Breast epithelium (tissue), 4 donors: ENCODE measurements at regions not wholly inside any gene's neighbourhood (a gene's known extent, or its start where the extent isn't known, plus 50 kb on each side); places are given as distances from the start of the nearest gene placed in this dataset.

Experiments
- DNase-seq, 2 donors: peaks; one replicate each; pipeline ENCODE4 v3.0.0-alpha.2; 2019; ENCODE audit warnings: low spot score in 2 of 2
- H3K27ac ChIP-seq, 2 donors: fragments of 200-600 bp; sonication (generic) in 1 of 2; one replicate each; pipeline ENCODE4 v1.5.1; 2016 to 2019; ENCODE audit warnings: mild to moderate bottlenecking in 1 of 2
- H3K27me3 ChIP-seq, 2 donors: fragments of 200-600 bp; sonication (generic) in 1 of 2; one replicate each; pipeline versions ENCODE4 v1.5.1 to v1.6.0; 2017 to 2019; ENCODE audit warnings: control low read depth in 1 of 2, mild to moderate bottlenecking in 1 of 2
- H3K36me3 ChIP-seq: fragments of 200-600 bp; one replicate; pipeline ENCODE4 v1.5.1; 2019
- H3K4me1 ChIP-seq, 2 donors: fragments of 200-600 bp; sonication (generic); one replicate each; pipeline ENCODE4 v1.5.1; 2016 to 2019; ENCODE audit warnings: control low read depth in 1 of 2
- H3K4me3 ChIP-seq, 3 donors: fragments of 200-600 bp; sonication (generic); 1 replicate in 2 of 3; 2 replicates in 1 of 3; pipeline ENCODE4 v1.5.1; 2016 to 2019; ENCODE audit warnings: mild to moderate bottlenecking in 3 of 3, moderate library complexity in 2 of 3
- H3K9me3 ChIP-seq, 2 donors: fragments of 200-600 bp; sonication (generic) in 1 of 2; one replicate each; pipeline ENCODE4 v1.5.1; 2016 to 2019; ENCODE audit warnings: control low read depth in 1 of 2
- POLR2A ChIP-seq: fragments of 450-650 bp; IDR thresholded peaks from one replicate; pipeline ENCODE4 v1.6.1; 2016; ENCODE audit warnings: antibody characterized with exemption, mild to moderate bottlenecking, moderate library complexity
- POLR2AphosphoS5 ChIP-seq, 3 donors: sonication (generic); formaldehyde crosslinking; IDR thresholded peaks; one replicate each; pipeline ENCODE4 v1.6.1; 2017; ENCODE audit warnings: antibody characterized with exemption in 3 of 3
- intact Hi-C: fragments of 100-400 bp; cut with DNase I; formaldehyde crosslinking; loops from one replicate; pipeline ENCODE4 v1.15.1; 2023; ENCODE audit warnings: low total_unique reads
- TF ChIP-seq, protein P1 (sequence below), 3 donors: fragments of 450-650 bp; IDR thresholded peaks; one replicate each; pipeline ENCODE4 v1.5.1; 2016 to 2017; ENCODE audit warnings: antibody characterized with exemption in 3 of 3, mild to moderate bottlenecking in 3 of 3, moderate library complexity in 3 of 3

DNA sequence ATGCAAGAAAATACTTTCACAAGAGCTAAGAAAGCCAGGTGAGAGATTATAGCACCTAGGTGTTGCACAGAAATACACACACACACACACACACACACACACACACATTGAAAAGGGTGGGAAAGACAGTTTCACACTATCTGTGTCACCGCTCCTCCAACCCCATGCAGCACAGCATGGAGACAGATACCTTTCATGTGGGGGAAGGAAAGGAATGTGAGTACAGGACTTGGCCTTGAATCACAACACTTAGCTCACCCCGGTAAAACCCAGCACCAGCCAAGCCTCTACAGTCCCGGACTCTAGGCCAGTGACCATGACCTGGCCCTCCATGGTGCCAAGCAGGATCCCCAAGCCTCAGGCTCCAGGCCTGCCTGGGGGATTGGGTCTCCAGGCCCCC lies 462.0 kb upstream of the SPRY2 start:
- Histone ChIP-seq H3K36me3 (no peaks in the 10 kb centered on the region), H3K4me1 (no peaks in the 10 kb centered on the region), H3K27ac (no peak overlapping the region), H3K27me3 (no peaks in the 10 kb centered on the region), H3K9me3 (no peaks in the 10 kb centered on the region), H3K4me3 (no peak overlapping the region)
- no peak for DNase-seq
- intact Hi-C loops = no loop called here
- TF ChIP-seq, protein P1, sequence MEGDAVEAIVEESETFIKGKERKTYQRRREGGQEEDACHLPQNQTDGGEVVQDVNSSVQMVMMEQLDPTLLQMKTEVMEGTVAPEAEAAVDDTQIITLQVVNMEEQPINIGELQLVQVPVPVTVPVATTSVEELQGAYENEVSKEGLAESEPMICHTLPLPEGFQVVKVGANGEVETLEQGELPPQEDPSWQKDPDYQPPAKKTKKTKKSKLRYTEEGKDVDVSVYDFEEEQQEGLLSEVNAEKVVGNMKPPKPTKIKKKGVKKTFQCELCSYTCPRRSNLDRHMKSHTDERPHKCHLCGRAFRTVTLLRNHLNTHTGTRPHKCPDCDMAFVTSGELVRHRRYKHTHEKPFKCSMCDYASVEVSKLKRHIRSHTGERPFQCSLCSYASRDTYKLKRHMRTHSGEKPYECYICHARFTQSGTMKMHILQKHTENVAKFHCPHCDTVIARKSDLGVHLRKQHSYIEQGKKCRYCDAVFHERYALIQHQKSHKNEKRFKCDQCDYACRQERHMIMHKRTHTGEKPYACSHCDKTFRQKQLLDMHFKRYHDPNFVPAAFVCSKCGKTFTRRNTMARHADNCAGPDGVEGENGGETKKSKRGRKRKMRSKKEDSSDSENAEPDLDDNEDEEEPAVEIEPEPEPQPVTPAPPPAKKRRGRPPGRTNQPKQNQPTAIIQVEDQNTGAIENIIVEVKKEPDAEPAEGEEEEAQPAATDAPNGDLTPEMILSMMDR (IDR thresholded peaks at IDR 0.05) = no peak
- no peak for TF ChIP-seq POLR2AphosphoS5 (IDR thresholded peaks at IDR 0.05)
- TF ChIP-seq POLR2A = no peak

DNA sequence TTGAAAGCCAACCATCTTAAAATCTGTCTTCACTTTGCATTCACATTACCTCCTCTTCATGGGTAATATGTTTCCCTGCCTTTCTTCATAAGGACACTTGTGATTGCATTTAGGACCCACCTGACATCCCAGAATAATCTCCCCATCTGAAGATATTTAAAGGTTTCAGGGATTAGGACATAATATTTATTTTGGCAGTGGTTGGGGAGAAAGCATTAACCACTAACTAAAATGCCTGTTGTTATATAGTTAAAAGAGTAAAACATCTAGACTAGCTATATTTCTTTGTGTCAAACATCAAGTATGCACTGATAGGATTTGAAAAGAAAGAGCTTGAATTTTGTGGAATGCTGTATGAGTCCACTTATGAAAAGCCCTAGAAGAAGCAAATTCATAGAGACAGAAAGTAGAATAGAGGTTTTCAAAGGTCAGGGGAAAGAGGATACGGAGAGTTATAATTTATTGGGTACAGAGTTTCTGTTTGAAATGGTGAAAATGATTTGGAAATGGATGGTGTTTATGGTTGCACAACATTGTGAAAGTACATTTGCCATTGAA lies 457.7 kb upstream of the SPRY2 start:
- H3K4me1 ChIP-seq = no peaks in the 10 kb centered on the region
- intact Hi-C loops = no loop called here
- H3K4me3 ChIP-seq = no peak overlapping the region
- peak overlapping the region in 1 of 2 donors; percentile 3 for H3K27ac ChIP-seq
- no peaks in the 10 kb centered on the region for H3K27me3 ChIP-seq
- no peak for TF ChIP-seq POLR2A
- DNase-seq = no peak
- no peaks in the 10 kb centered on the region for H3K36me3 ChIP-seq
- no peaks in the 10 kb centered on the region for H3K9me3 ChIP-seq

DNA sequence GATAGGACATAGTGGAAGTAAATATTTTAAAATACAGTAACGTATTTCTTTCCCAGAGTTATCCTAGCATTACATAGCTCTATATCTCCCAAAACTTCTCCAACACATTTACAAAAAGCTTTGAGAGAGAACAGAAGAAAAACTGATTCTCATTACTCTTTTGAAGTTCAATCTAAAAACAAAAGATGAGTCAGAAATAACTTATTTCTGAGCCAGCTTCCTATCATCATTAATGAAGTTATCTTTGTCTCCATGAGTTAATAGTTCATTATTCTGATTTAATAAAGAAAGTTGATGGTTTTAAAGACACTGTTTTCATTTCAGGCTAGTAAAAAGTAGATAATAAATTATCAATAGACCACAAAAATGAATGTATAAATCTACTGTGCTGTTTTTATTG lies 446.7 kb upstream of the SPRY2 start:
- peaks cover 0 to 3% of the 10 kb centered on the region in 2 donors for H3K9me3 ChIP-seq
- H3K4me3 ChIP-seq = no peak overlapping the region
- intact Hi-C loops = no loop called here
- TF ChIP-seq POLR2A = no peak
- TF ChIP-seq, protein P1 (IDR thresholded peaks at IDR 0.05) = no peak
- no peak for TF ChIP-seq POLR2AphosphoS5 (IDR thresholded peaks at IDR 0.05)
- no peaks in the 10 kb centered on the region for H3K27me3 ChIP-seq
- H3K27ac ChIP-seq = no peak overlapping the region
- H3K4me1 ChIP-seq = no peaks in the 10 kb centered on the region
- DNase-seq = no peak
- H3K36me3 ChIP-seq = no peaks in the 10 kb centered on the region

DNA sequence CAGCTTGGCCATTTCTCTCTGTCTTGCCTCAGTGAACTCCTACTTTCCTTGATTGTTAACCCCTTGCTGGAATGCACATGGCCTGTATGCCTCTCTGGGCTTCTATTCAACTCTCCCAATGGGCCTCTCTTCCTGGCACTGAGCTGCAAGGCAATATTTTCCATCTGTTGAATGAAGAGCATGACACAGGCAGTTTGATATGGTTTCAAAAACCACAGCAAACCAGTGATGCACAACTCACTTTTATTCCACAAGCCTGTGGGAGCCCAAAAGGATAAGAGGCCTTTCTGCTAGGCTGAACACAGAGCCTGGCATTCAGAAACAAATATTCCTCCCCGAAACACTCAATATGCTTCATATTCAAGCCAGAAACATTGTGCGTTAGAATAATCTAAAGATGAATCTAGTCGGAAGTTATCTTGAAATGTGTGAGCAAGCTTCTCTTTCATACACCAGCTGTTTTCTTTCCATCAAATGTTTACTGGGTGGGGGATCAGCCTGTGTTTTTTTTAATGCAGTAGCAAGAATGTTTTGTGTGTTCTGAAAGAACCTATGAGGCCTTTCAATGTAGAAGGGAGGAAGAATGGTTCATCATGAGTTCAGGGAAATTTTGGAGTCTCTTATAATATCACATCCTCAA lies 443.1 kb upstream of the SPRY2 start:
- intact Hi-C loops = no loop called here
- Histone ChIP-seq H3K4me3 (no peak overlapping the region), H3K4me1 (no peaks in the 10 kb centered on the region), H3K27me3 (no peaks in the 10 kb centered on the region), H3K27ac (no peak overlapping the region), H3K9me3 (peaks cover 0 to 3% of the 10 kb centered on the region in 2 donors), H3K36me3 (no peaks in the 10 kb centered on the region)
- no peak for DNase-seq
- TF ChIP-seq POLR2AphosphoS5 (IDR thresholded peaks at IDR 0.05) = no peak
- TF ChIP-seq, protein P1 (IDR thresholded peaks at IDR 0.05) = no peak
- no peak for TF ChIP-seq POLR2A

DNA sequence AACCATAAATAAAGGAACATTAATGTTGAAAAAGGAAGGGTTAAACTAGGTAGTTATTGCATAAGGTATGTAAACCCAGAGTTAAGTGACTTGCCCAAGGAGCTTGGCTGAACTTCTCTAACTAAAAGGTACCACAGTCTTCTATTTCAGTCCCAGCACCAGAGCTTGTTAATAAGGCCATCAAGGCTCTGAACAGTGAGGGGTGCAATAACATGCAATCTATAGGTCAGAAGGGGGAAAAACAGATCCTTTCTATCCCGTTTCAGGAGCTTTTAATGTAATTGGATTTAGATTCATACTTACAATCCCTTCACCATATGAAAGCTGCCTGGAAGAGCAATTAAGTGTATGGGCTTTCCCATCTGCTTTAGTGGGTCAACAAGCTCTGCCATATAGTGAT lies 441.5 kb upstream of the SPRY2 start:
- H3K27me3 ChIP-seq = no peaks in the 10 kb centered on the region
- no peak overlapping the region for H3K4me3 ChIP-seq
- no peaks in the 10 kb centered on the region for H3K36me3 ChIP-seq
- H3K9me3 ChIP-seq = no peaks in the 10 kb centered on the region
- H3K27ac ChIP-seq = no peak overlapping the region
- no peak for TF ChIP-seq POLR2A
- no peak for TF ChIP-seq POLR2AphosphoS5 (IDR thresholded peaks at IDR 0.05)
- TF ChIP-seq, protein P1 (IDR thresholded peaks at IDR 0.05) = no peak
- H3K4me1 ChIP-seq = no peaks in the 10 kb centered on the region
- no peak for DNase-seq
- intact Hi-C loops = no loop called here
